Skeletal muscle tissue (tissue), 3 donors: ENCODE measurements at regions not wholly inside any gene's neighbourhood (a gene's known extent, or its start where the extent isn't known, plus 50 kb on each side); places are given as distances from the start of the nearest gene placed in this dataset.

Experiments used
- H3K27ac ChIP-seq: one replicate; pipeline ENCODE4 v1.7.0; 2013; ENCODE audit warnings: mild to moderate bottlenecking, low read depth, low read length, inconsistent platforms
- H3K27me3 ChIP-seq, 3 donors: one replicate each; pipeline ENCODE4 v1.7.0; 2013; ENCODE audit warnings: low read length in 3 of 3; ENCODE audit not compliant: control insufficient read depth in 3 of 3, insufficient read depth in 3 of 3
- H3K36me3 ChIP-seq, 3 donors: one replicate each; pipeline ENCODE4 v1.7.0; 2013; ENCODE audit warnings: low read length in 3 of 3; ENCODE audit not compliant: control insufficient read depth in 3 of 3, insufficient read depth in 3 of 3
- H3K4me1 ChIP-seq, 3 donors: one replicate each; pipeline ENCODE4 v1.7.0; 2013; ENCODE audit warnings: low read length in 3 of 3, mild to moderate bottlenecking in 3 of 3; ENCODE audit not compliant: control insufficient read depth in 3 of 3, insufficient read depth in 3 of 3
- H3K4me3 ChIP-seq, 3 donors: one replicate each; pipeline ENCODE4 v1.7.0; 2013; ENCODE audit warnings: low read length in 3 of 3
- H3K9ac ChIP-seq, 3 donors: one replicate each; pipeline ENCODE4 v1.7.0; 2013; ENCODE audit warnings: low read length in 3 of 3, mild to moderate bottlenecking in 3 of 3, moderate library complexity in 2 of 3, low read depth in 1 of 3
- H3K9me3 ChIP-seq, 3 donors: one replicate each; pipeline ENCODE4 v1.7.0; 2013; ENCODE audit warnings: low read length in 3 of 3; ENCODE audit not compliant: control insufficient read depth in 3 of 3
- donor health status: Osteomylitis.

DNA sequence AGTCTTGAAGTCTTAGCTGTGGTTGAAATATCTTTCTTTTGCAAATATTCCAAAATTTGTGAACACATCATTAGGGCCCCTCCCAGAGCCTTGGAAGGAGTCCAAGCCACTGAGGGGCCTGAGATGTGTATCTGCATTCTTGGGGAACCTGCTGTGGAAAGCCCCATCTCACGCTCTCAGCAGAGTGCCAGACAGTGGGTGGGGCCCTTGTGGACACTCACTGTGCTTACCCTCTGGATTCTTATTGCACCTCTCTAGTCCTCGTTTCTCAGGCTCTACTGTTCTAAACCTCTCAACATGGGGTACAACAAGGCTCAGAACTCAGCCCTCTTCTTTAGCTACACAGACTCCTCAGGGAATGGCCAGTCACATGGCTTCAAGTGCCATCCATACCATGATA is 416.2 kb upstream of the CDH4 start:
- H3K36me3 ChIP-seq: no peaks in the 10 kb centered on the region
- no peaks in the 10 kb centered on the region for H3K4me1 ChIP-seq
- H3K9me3 ChIP-seq: peaks cover 0 to 3% (median 0%) of the 10 kb centered on the region in 3 donors
- H3K27ac ChIP-seq: no peak overlapping the region
- no peak overlapping the region for H3K4me3 ChIP-seq
- H3K9ac ChIP-seq: no peak overlapping the region
- no peaks in the 10 kb centered on the region for H3K27me3 ChIP-seq

DNA sequence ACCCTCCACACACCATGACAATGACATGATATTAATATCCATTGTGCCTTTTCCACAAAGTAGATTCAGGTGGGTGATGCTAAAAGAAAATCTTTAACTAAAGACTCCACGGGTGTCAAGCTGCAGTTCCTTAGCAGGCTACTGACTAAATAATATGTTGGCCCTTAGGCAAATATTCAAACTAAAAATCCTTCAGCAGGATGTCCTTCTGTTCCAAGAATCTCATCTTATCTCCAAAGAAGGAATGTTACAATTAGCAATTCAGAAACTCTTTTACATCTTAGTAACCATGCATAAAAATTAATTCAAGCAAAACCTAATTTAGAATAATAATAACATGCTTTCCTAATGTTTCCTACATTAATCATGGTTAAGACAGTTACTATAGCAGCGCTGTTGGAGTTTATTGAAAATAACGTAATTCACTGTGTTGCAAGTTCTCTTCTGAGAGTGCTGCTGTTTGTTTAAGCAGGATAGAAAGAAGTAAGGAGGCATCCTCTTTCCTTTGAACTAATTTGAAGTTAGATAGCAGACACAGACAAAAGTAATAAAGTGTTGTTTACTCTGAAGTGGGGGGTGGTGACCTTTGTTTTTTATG is 414.8 kb upstream of the CDH4 start:
- Histone ChIP-seq H3K9ac (no peak overlapping the region), H3K27me3 (no peaks in the 10 kb centered on the region), H3K27ac (no peak overlapping the region), H3K36me3 (no peaks in the 10 kb centered on the region), H3K9me3 (no peaks in the 10 kb centered on the region), H3K4me1 (no peaks in the 10 kb centered on the region), H3K4me3 (no peak overlapping the region)

DNA sequence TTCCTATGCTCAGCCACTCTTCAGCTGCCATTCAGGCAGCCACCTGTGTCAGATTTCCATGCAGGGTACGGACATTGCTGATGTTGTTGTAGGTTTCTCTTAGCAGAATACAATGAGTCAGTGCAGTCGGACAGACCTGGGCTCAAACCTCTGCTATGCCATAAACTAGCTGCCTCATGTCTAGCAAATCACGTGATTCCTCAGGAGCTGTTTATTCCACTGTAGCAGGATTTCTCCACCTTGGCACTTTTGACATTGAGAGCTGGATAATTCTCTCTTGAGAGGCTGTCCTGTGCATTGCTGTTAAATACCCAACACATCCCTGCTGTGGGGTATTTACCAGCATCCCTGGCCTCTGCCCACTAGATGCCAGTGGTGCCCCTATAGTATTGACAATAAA is 413.8 kb upstream of the CDH4 start:
- Histone ChIP-seq H3K4me1 (no peaks in the 10 kb centered on the region), H3K9me3 (no peaks in the 10 kb centered on the region), H3K36me3 (no peaks in the 10 kb centered on the region), H3K4me3 (no peak overlapping the region), H3K27me3 (peaks cover 0 to 5% (median 0%) of the 10 kb centered on the region in 3 donors), H3K9ac (no peak overlapping the region), H3K27ac (no peak overlapping the region)

DNA sequence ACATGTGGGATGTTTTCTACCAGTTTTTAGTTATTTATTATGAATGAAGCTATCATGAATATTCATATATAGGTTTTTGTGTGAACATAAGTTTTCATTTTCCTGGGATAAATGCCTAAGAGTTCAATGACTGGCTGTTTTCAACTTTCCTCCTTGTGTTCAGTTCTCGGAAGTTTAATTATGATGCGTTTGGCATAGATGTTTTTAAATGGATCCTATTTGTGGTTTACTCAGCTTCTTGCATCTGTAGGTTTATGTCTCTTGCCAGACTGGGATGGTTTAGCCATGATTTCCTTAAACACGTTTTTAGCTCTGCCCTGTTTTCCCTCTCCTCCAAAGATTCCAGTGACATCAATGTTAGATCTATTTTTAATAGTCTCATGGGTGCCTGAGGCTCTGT is 411.1 kb upstream of the CDH4 start:
- Histone ChIP-seq H3K4me3 (no peak overlapping the region), H3K9ac (no peak overlapping the region), H3K36me3 (no peaks in the 10 kb centered on the region), H3K27ac (no peak overlapping the region), H3K9me3 (no peaks in the 10 kb centered on the region), H3K27me3 (peaks cover 0 to 5% (median 0%) of the 10 kb centered on the region in 3 donors), H3K4me1 (no peaks in the 10 kb centered on the region)

DNA sequence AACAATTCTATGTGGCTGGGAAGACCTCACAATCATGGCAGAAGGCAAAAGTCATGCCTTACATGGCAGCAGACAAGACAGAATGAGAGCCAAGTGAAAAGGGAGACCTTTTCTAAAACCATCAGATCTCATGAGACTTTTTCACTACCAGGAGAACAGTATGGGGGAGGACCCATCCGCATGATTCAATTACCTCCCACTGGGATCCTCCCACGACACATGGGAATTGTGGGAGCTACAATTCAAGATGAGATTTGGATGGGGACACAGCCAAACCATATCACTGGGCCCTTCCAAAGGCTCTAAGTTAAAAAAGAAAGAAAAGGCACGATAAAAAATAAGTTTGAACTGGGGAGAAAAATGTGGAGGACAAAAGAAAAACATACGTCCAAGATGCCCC is 406.9 kb upstream of the CDH4 start:
- peaks cover 0 to 8% (median 3%) of the 10 kb centered on the region in 3 donors for H3K27me3 ChIP-seq
- no peak overlapping the region for H3K27ac ChIP-seq
- H3K9ac ChIP-seq: no peak overlapping the region
- no peaks in the 10 kb centered on the region for H3K9me3 ChIP-seq
- no peaks in the 10 kb centered on the region for H3K36me3 ChIP-seq
- no peak overlapping the region for H3K4me3 ChIP-seq
- H3K4me1 ChIP-seq: no peaks in the 10 kb centered on the region

DNA sequence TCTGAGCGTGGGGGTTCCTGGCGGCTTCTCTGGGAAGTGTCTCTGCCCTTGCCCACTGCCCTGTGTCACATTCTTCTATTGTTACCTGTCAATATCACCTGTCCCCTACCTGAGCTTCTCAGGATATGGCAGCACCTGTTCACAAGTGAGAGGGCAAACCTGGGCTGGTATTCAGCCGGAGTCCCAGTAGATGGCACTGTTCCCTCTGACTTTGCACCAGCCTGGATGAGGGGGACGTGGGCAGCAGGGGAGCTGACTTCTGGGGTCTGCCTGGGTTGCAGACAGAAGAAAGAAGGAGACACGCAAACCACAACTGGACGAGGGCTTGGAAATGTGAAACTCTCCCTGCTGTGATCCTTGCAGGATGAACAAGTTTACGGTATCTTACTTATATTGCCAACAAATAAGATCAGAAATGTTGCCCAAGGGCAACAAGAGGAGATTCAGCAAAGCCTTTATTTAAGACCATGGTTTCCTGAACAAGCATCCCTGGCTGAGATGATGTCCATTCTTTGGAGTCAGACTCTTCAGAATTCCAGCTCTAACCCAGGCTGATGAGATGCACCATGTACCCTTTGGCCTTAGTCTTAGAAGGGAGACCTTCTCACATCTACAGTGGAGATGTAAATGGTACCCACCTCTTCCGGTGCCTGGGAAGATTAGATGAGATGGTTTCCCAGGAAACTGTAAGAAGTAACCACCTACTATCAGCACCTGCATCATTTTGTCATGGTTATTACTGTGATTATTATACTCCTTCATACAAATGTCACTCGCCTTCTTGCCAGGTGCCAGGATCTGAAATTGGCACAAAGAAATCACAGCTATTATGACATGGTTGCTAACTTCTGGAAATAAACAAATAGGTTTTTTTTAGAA is 400.0 kb upstream of the CDH4 start:
- H3K36me3 ChIP-seq: no peaks in the 10 kb centered on the region
- no peaks in the 10 kb centered on the region for H3K4me1 ChIP-seq
- peaks cover 0 to 3% (median 3%) of the 10 kb centered on the region in 3 donors for H3K27me3 ChIP-seq
- peaks cover 0 to 7% (median 6%) of the 10 kb centered on the region in 3 donors for H3K9me3 ChIP-seq
- no peak overlapping the region for H3K4me3 ChIP-seq
- no peak overlapping the region for H3K9ac ChIP-seq
- H3K27ac ChIP-seq: no peak overlapping the region

DNA sequence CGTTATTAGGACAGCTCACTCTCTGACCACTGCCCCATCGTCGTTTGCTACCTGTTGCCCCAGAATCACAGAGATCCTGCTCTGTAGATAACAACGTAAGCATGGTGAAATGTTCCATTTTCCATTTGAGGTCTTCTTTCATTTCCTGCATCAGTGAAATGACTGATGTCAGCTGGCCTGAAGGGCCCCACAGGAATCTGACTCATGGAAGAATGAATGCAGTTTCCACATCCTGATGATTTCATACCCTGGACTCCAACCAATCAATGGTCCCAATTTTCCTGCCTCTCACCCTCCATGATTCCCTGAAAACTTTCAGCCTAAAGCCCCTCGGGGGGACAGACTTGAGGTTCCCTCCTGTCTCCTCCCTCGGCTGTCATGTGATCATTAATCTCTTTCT is 394.4 kb upstream of the CDH4 start:
- no peak overlapping the region for H3K27ac ChIP-seq
- peaks cover 0 to 7% (median 6%) of the 10 kb centered on the region in 3 donors for H3K9me3 ChIP-seq
- H3K36me3 ChIP-seq: no peaks in the 10 kb centered on the region

DNA sequence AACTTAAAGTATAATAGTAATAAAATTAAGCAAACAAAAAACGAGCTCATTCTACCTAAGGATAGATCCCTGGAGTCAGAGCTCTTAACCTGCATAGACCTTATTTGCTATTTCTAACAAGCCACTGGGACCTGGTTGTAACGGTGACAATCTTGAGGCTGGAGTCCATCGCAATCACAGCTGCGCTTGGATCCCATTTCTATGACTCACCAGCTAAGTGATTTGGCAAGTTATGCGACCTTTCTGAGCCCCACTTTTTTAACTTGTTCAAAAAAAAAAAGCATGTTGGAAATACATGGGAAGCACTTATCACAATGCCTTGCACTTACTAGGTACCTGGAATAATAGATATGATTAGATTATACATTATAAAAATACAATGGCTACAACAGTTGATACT is 389.5 kb upstream of the CDH4 start:
- H3K27ac ChIP-seq: no peak overlapping the region
- H3K9ac ChIP-seq: no peak overlapping the region
- no peaks in the 10 kb centered on the region for H3K36me3 ChIP-seq
- no peaks in the 10 kb centered on the region for H3K4me1 ChIP-seq
- no peaks in the 10 kb centered on the region for H3K9me3 ChIP-seq
- H3K27me3 ChIP-seq: peaks cover 0 to 7% (median 0%) of the 10 kb centered on the region in 3 donors
- no peak overlapping the region for H3K4me3 ChIP-seq

More for the DNA sequence above, 394.4 kb upstream of the CDH4 start:
- H3K9ac ChIP-seq: no peak overlapping the region
- no peak overlapping the region for H3K4me3 ChIP-seq
- H3K27me3 ChIP-seq: no peaks in the 10 kb centered on the region
- H3K4me1 ChIP-seq: no peaks in the 10 kb centered on the region

DNA sequence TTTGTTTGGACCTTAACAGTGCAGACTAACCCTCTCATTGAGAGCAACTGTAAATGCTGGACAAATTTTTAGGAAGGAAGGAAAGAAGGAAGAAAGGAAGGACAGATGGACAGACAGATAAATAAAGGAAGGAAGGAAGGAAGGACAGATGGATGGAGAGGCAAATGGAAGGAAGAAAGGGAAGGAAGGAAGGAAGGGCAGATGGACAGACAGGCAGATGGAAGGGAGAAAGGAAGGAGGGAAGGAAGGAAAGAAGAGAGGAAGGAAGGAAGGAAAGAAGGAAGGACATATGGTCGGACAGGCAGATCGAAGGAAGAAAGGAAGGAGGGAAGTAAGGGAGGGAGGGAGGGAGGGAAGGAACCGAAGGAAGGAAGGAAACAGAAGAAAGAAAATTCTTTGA is 388.5 kb upstream of the CDH4 start:
- Histone ChIP-seq H3K27ac (no peak overlapping the region), H3K27me3 (peaks cover 0 to 14% (median 0%) of the 10 kb centered on the region in 3 donors), H3K36me3 (no peaks in the 10 kb centered on the region), H3K9ac (no peak overlapping the region), H3K4me3 (no peak overlapping the region), H3K4me1 (no peaks in the 10 kb centered on the region), H3K9me3 (no peaks in the 10 kb centered on the region)

DNA sequence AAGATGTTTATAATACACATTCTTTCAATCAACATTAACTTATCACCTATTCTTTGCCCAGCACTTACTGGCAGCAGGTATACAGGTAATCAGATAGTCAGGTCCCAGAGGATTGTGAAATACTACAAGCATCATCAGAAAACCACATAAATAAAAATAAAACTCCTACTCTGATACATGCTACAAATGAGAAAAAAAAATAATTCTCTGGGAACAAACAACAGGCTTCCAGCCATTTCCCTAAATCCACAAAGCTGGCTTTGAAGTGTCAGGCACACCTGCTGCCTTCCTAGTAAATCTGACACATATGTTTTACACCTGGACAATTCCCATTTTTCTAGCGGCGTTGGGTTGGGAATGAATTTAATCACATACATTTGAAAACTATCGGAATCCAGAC is 384.5 kb upstream of the CDH4 start:
- Histone ChIP-seq H3K9me3 (no peaks in the 10 kb centered on the region), H3K9ac (no peak overlapping the region), H3K36me3 (no peaks in the 10 kb centered on the region), H3K27me3 (peaks cover 0 to 14% (median 0%) of the 10 kb centered on the region in 3 donors), H3K4me3 (no peak overlapping the region), H3K4me1 (no peaks in the 10 kb centered on the region), H3K27ac (no peak overlapping the region)
